NOMO-1 treated with dmso at 0.1 percent for 144 hours (cell line): ENCODE measurements at regions not wholly inside any gene's neighbourhood (a gene's known extent, or its start where the extent isn't known, plus 50 kb on each side); places are given as distances from the start of the nearest gene placed in this dataset.

Experiments used
- DNase-seq: peaks from one replicate; lab custom pipeline; 2025; ENCODE audit not compliant: unreplicated experiment; lab: John Stamatoyannopoulos, UW

DNA sequence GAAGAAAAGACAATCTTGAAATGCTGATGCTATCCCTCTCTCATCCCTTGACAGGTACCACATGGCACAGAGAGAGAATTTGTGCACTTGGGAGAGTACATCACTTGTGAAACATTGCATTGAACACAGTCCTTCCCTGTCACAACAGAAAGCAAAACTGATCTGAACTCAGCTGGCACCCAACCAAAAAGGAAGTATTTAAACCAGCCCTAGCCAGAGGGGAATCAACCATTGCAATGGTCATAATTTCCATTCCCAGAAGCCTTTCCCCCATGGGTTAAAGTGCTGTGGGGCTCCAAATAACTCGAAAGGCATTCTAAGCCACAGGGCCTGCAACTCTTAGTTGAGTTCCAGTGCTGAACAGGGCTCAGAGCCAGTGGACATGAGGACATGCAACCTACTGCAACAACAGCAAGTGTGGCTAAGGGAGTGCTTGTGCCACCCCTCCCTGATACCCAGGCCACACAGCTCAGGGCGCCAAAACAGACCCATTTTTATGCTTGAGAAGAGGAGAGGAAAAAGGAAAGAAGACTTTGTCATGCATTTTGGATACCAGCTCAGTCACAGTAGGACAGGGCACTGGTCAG, 530.8 kb upstream of the BCHE start:
- DNase-seq, result peak; percentile 12

DNA sequence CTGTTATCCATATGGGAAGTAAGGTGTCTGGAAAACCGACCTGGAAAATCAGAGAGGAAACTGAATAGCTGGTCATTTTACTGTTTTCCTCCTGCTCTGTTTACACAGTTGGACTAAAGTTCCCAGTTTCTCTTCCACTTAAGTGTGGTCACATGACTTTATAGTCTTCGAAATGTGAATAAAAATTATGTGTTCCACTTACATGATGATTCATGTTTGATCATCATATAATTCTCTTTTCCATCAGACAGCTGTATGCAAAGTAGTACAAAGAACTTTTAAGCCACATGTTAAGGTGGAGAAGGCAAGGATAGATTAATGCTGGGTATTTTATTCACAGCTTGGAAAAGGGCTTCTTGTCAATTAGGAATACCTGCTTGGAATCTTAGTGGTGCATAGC, 525.5 kb upstream of the BCHE start:
- DNase-seq, result no peak

DNA sequence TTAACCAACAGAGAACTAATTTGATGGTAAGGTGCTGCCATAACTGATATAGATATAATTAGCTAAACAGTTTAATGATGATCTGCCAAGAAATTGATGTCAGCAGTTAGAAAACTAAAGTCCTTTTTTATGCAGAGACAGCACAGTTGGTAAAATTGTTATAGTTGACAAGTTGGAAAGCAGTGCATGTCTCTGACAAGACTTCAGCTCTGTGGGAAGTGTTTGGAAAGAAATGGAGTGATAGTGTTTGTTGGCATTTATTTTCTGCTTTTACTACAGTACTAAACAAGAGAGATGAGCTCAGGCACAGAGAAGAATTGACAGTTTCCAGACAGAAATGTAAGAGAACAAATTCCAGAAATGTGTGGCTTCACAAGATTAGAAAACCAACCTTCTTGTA, 523.5 kb upstream of the BCHE start:
- no peak for DNase-seq

DNA sequence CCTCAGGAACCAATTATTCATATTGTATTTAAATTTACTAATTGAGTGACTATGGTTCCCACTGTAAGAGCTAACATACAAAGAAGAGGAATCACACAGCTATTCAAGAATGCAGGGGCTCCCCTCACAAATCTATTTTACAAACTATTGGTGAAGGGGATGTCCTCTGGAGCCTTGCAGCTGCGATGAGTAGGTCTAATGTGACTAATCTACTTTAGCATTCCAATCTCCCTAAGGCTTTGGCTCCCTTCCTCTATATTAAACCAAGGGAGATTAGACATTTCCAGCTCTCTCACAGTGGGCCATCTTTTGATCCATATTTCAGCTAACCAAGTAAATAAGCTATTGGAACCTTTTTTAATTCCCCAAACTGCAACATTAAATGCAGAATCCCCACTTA, 514.2 kb upstream of the BCHE start:
- no peak for DNase-seq

DNA sequence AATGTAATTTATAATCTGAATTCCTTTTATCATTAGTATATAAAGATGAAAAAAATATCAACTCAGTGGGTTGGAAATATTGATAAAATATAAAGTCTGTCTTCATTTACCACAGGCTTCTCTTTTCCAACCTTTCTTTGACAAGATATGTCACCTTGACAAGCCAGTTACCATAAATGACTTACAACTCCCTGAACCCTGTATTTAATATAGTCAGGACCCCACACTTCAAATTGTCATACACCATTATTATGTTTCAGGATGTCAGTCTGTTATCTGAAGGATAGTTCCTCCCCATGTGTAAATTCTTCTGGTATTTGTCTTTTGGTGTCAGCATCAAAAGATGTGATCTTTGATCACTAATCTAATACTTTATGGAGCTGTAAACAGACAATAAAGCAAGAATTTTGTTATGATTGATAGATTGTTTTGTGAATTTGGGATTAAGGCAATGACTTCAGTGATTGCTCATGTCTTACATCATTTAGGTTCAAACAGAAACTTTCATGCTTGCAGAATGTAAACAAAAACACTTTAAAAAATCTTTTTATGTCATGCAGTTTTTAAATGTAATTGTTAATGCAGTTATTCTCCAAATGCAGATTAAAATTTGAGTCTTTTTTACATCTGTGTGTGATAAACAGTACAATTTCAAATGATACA, 503.5 kb upstream of the BCHE start:
- DNase-seq, result no peak

DNA sequence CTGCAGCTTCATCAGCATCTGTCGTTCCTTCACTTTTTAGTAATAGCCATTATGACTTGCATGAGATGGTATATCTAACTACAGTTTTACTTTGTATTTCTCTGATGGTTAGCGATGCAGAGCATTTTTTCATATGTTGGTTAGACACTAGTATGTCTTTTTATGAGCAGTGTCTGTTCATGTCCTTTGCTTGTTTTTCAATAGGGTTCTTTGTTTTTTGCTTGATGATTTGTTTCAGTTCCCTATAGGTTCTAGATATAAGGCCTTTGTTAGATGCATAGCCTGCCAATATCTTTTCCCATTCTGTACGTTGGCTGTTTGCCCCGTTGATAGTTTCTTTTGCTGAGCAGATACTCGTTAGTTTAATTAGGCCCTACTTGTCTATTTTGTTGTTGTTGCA, 487.2 kb upstream of the BCHE start:
- no peak for DNase-seq

DNA sequence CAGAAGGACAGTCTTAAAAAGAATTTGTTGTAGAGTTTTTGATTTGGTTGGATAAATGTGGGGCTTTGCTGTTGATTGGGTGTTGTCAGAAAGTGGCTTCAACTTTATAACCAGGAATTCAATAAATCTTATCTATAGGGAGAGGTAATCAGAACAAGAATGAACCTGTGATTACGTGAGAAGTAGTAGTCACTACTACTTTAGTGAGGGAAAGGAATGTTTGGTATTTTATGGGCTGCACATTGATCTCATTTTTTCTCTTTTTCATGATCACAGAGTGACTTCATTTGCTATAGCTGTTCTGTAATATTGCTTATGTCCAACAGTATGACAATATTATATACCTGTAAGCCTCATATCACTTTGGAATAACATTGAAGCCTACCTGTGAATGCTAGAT, 485.2 kb upstream of the BCHE start:
- DNase-seq, result no peak

DNA sequence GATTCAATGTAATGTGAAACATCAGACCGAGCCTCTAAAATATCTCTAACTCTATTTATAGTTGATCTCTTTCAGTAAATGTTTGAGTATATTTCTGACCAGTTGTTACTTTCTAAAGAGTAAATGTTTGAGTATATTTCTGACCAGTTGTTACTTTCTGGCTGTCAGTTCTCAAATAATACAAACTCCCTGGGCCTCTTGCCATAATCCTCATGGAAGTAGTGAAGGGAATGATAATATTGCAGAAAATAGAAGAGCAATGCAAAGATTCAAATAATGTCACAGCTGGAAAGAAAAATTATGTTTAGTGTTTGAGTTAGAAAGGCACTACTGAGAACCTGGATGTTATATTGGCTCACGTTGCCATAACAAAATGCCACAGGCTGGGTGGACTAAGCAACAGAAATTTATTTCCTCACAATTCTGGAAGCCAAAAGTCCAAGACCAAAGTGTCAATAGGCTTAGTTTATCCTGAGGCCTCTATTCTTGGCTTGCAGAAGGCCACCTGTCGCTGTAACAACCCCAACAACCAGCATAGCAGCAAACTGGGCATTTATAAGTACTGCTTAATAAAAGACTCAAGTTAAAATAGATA, 470.6 kb upstream of the BCHE start:
- DNase-seq, result no peak

DNA sequence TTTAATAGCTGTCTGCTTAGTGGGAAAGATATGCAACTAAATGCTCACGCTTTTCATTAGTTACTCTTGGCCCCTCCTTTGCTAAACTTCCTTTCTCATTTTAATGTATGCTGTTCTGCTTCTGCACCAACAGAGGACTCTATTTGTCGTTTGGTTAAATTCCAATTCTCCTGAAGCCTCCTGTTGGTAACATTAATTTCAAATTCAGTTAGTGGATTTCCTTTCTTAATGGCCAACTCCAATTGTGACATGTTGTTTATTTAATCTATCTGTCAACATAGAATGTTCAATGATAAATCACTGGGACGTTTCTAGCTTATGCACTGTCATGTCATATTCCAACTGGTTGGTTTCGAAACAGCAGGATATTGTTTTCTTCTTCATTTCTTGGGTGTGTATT, 467.4 kb upstream of the BCHE start:
- no peak for DNase-seq

DNA sequence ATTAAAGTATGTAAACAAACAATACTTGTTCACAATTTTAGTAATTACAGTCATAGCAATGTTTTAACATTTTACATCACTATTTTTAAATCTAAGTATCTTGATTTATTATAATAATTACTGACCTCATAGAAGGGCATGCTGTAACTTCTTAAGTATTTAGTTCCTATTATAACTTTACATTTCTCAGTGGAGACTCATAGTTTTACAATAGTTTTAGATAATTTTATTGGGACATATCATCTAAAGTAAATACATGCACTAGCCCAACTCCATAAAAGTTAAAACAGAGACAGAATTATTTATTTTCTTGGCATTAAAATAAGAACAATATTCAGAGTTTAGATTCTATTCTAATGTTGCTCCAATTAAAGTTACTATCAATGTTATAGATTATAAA, 466.5 kb upstream of the BCHE start:
- DNase-seq, result no peak

DNA sequence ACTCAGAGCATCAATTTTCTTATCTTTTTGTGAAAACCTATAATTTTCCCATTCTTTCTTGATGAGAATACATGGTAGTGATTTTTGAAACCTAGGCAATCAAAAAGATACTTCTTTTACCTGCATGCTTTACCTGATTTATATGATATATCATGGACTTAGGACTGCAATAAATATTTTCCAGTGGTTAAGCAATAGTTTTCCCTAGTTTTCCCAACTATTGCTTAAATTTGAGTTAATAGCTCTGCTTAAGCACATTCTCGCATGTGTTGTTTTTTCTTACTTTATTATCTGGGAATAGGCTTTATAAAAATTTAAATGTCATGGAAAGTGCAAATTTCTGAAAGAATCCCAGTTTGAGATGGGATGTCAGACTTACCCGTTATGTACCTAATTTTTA, 465.1 kb upstream of the BCHE start:
- no peak for DNase-seq

DNA sequence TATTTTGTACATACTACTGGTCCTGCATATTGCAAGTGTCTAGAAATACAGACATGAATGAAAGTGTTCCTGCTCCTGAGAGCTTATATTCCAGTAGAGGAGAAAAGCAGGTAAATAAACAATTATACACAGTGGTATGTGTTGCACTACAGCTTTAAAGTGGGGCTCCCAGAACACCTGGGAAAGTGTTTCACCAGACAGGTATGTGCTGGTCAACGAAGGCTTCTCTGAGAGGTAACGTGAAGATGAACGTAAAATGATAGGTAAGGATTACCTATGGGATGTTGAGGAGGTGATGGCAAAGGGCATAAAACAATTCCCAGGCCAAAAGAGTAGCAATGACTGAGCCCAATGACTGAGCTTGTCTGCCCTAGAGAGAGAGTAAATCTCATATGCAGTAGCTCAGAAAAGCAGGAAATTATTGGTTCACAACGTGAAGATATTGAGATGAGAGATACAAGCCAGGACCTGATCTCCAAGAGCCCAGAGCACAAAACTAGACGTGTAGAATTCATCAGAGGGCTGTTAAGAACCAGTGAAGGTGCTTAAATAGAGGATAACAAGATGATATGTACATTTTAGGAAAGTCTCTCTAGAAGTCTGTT, 459.1 kb upstream of the BCHE start:
- DNase-seq, result no peak

DNA sequence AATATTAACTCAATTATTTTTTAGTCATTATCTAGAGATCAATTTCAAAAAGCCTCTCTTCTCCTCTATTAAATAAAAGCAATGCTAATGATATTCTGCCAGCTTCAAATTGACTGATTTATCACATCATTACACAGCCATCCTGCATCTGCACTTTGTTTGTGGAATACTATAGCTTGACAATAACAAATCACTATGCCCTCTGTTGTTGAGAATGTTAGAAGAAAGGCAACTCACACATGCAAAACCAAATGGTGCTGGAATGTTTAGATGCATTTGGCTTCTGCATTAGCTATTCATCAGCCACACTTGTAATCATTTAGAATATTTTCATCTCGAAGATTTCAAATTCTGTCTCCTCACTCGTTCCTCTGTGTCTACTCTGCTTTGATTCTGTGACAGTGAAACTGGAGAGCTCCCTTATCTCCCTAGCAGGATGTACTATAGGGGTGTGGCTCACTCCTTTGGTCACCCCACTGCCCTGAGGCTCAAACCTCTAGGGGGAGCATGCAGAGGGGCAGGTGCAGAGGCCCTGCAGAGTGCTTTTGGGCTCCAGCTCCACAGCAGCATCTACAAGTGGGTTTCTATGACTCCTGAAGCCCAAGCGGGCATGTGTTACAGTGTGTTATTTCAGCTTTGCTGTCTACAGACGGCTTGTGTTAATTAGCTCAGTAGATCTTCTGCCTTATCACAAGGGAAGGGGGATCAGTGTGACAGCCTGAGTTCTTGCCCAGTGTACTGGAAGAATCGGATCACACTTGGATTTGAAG, 454.1 kb upstream of the BCHE start:
- no peak for DNase-seq

DNA sequence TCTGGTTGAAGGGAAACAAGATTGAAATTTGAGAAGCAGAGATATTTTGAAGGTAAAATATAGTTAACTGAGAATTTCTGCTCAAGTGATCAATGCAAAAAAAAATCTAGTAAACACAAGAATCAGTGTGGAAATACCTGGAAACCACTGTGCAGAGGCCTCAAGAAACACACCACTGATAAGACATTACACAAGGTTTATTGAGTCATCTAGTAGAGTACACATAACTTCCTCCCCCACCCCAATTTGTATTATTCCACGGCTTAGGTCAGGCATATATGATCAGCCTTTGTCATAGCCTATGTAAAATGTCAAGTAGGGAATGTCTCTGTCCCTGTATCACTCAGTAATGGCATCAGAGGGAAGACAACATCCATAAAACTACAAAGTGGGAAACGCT, 447.8 kb upstream of the BCHE start:
- DNase-seq, result peak; percentile 4

DNA sequence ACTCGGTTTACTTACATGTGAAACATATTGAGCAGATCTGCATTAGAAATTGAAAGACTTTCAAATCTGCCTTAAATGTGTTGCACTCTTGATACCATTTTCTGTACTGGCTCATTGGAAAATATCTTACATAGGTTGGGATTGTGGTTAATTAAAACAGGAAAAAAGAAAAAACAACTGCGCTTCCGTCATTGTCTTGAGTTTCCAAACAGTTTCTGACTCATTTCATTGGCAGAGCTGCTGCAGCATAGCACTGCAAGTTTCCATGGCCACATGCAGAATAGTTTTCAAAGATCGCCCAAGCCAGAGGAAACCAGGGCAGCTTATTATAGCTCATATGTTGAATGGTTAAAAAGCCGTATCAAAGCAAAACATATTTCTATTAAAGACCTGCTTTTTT, 446.6 kb upstream of the BCHE start:
- DNase-seq, result no peak

DNA sequence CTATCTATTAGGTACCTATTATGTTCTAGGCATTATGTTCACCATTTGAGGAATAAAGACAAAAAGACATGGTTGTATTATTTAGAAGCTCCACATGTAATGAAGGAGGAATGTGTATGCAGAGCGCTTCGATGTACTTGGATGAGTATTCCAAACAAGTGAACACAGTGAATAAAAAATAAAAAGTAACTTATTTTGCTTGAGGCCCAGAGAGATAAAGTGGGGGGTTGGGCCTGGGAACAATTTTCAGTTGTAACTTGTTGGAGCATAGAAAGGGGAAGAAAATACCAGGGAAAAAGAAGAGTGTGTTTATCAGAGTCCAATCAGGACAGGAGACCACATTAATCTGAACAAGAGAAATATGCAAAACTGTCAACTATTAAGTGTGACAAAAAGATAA, 445.7 kb upstream of the BCHE start:
- DNase-seq, result no peak

DNA sequence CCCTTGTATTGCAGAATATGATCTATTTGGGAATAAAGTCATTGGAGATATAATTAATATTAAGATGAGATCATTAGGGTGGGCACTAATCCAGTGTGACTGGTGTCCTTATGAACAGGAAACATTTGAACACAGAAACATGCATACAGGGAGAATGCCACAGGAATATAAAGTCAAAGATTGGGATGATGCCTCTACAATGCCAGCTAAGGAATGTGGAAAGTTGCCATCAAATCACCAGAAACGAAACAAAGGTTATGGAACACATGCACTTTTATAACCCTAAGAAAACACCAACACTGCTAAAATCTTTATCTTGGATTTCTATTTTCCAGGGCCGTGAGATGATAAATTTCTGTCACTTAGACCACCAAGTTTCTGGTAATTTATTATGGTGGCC, 442.4 kb upstream of the BCHE start:
- no peak for DNase-seq

DNA sequence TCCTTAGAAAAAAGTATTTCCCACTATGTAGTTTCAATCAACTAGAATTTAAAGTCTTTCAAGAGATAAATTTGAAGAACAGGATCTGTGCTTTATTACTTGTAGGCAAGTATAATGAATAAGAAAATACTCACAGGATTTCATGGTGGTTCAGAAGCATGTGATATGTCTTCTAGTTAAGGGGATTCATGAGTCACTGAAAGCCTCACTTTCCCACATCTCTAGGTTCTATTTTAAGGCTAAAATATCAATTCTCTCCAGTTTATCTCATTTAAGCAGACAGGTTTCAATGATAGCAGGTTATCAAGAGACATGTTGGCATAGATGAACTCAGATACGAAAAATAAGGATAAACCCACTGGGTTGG, 437.8 kb upstream of the BCHE start:
- DNase-seq, result no peak

DNA sequence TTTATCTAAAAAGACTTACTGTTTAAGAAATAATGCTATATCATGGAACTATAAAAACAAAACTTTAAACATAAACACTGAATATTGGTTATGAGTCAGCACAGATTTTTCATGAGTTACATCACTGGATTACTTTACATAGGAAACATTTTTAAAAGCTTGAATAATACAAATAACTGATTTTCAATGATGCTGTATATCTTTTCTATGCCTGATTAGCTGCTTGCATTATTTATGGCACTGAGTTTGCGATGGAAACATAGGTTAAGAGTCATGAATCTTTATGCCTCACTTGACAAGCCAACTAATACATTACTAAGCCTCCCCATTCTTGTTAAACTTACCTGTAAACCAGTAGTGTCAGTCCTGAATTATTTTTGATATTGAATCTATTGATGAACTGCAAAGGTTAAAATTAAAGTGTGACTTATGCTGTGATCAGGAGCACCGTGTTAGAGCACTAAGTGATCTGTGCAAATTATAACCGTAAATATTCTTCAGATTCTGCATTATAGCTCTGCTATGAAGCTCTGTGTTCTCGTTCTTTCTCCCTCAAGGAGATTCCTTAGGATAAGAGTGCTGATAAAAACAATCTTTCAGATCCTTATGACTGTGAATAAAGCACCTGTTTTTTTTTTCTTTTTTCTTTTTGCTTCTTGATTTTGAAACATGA, 437.3 kb upstream of the BCHE start:
- no peak for DNase-seq

DNA sequence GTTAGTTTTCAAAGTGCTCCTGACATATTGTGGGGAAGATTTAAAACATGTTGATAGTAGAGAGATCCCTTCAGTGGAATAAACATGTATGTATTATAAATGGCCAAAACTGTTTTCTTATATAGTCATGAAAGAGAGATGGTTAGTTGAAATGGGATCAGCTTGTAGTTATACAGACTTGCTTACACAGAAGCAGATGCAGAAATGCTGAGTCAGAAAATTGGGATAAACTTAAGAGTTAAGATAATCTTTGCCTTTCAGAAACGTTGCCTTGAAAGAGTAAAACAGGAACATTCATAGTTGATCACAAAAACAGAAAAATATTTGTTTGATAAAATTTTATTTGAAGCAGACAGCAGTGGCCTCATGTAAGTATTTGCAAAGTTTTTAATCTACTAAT, 433.2 kb upstream of the BCHE start:
- DNase-seq, result no peak

DNA sequence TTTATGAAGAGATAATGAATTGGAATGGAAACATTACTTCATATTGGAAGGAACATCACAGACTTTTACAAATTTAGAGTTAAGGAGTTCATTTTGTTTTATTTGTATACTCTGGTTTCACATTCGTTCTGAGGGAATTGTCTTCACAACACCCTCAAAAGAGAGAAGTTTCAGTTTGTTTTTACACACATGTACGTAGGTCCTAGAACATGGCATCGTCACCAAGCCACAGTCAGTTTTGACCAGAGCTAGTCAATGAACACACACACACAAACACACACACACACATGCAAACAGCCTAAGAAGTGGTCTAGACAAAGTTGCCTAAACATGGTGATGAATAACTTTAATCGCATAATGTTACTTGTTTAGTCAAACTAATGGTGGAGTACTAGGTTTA, 427.9 kb upstream of the BCHE start:
- no peak for DNase-seq
